DND-41 (cell line): ENCODE measurements at regions not wholly inside any gene's neighbourhood (a gene's known extent, or its start where the extent isn't known, plus 50 kb on each side); places are given as distances from the start of the nearest gene placed in this dataset.

ENCODE experiments used
- ATAC-seq: fragments of 200-7000 bp; cut with Tn5 transposase; 3 replicates; pipeline ENCODE4 v1.9.1; 2021; ENCODE audit warnings: low read depth; ENCODE audit not compliant: insufficient read depth
- DNase-seq: peaks from one replicate; pipeline ENCODE4 v3.0.0-alpha.2; 2020
- H2AFZ ChIP-seq: 2 replicates; pipeline ENCODE4 v1.6.0; 2012; ENCODE audit warnings: low read depth, low read length
- H3K27ac ChIP-seq: 2 replicates; pipeline ENCODE4 v1.5.1; 2012; ENCODE audit warnings: low read length, inconsistent platforms
- H3K27me3 ChIP-seq: fragments of 200-600 bp; sonication (generic); 2 replicates; pipeline ENCODE4 v1.6.0; 2012; ENCODE audit warnings: low read length, mild to moderate bottlenecking, inconsistent platforms; ENCODE audit not compliant: insufficient read depth, poor library complexity
- H3K36me3 ChIP-seq: 2 replicates; pipeline ENCODE4 v1.5.1; 2012; ENCODE audit warnings: low read length, inconsistent platforms; ENCODE audit not compliant: insufficient read depth
- H3K4me1 ChIP-seq: 2 replicates; pipeline ENCODE4 v1.5.1; 2012; ENCODE audit warnings: mild to moderate bottlenecking, low read length; ENCODE audit not compliant: insufficient read depth
- H3K4me2 ChIP-seq: 2 replicates; pipeline ENCODE4 v1.6.0; 2012; ENCODE audit warnings: mild to moderate bottlenecking, moderate library complexity, low read length, inconsistent platforms; ENCODE audit not compliant: insufficient read depth
- H3K4me3 ChIP-seq, 2 experiments: fragments of 200-600 bp in 1 of 2; shearing (Covaris generic) in 1 of 2; 2 replicates each; pipeline ENCODE4 v1.5.1; 2012 to 2016; ENCODE audit warnings: inconsistent platforms in 2 of 2, low read length in 2 of 2, mild to moderate bottlenecking in 2 of 2, low read depth in 1 of 2, moderate library complexity in 1 of 2
- H3K79me2 ChIP-seq: 2 replicates; pipeline ENCODE4 v1.6.0; 2012; ENCODE audit warnings: low read length, inconsistent platforms; ENCODE audit not compliant: insufficient read depth
- H3K9ac ChIP-seq: 2 replicates; pipeline ENCODE4 v1.6.0; 2012; ENCODE audit warnings: low read depth, mild to moderate bottlenecking, inconsistent platforms, low read length, moderate library complexity
- H3K9me3 ChIP-seq: 2 replicates; pipeline ENCODE4 v1.5.1; 2012; ENCODE audit warnings: low read length, moderate library complexity, mild to moderate bottlenecking, inconsistent platforms; ENCODE audit not compliant: insufficient read depth, severe bottlenecking
- H4K20me1 ChIP-seq: 2 replicates; pipeline ENCODE4 v1.6.0; 2012; ENCODE audit warnings: low read length; ENCODE audit not compliant: insufficient read depth
- EZH2 ChIP-seq: IDR thresholded peaks from 3 replicates; pipeline ENCODE4 v1.6.1; 2012; ENCODE audit warnings: borderline replicate concordance, low read depth, mild to moderate bottlenecking, moderate library complexity, low read length, inconsistent platforms; ENCODE audit not compliant: severe bottlenecking
- TF ChIP-seq, protein P1 (sequence below): IDR thresholded peaks from 2 replicates; pipeline ENCODE4 v1.5.1; 2012; ENCODE audit warnings: borderline replicate concordance, low read length, moderate library complexity, mild to moderate bottlenecking; ENCODE audit not compliant: poor library complexity, severe bottlenecking; ENCODE audit errors: extremely low read depth

GRCh38 chr11:39220069-39220468, 2239.4 kb downstream of the LRRC4C start:
- DNase-seq, result no peak
- no peak for ATAC-seq
- H3K4me2 ChIP-seq, result no peak overlapping the region
- no peaks in the 10 kb centered on the region for H3K27me3 ChIP-seq
- no peaks in the 10 kb centered on the region for H3K36me3 ChIP-seq
- H4K20me1 ChIP-seq, result no peaks in the 10 kb centered on the region
- no peaks in the 10 kb centered on the region for H3K79me2 ChIP-seq
- H2AFZ ChIP-seq, result no peak overlapping the region
- H3K9ac ChIP-seq, result no peak overlapping the region
- H3K9me3 ChIP-seq, result no peaks in the 10 kb centered on the region
- no peaks in the 10 kb centered on the region for H3K4me1 ChIP-seq
- H3K27ac ChIP-seq, result no peak overlapping the region
- no peak for TF ChIP-seq EZH2
- TF ChIP-seq, protein P1, sequence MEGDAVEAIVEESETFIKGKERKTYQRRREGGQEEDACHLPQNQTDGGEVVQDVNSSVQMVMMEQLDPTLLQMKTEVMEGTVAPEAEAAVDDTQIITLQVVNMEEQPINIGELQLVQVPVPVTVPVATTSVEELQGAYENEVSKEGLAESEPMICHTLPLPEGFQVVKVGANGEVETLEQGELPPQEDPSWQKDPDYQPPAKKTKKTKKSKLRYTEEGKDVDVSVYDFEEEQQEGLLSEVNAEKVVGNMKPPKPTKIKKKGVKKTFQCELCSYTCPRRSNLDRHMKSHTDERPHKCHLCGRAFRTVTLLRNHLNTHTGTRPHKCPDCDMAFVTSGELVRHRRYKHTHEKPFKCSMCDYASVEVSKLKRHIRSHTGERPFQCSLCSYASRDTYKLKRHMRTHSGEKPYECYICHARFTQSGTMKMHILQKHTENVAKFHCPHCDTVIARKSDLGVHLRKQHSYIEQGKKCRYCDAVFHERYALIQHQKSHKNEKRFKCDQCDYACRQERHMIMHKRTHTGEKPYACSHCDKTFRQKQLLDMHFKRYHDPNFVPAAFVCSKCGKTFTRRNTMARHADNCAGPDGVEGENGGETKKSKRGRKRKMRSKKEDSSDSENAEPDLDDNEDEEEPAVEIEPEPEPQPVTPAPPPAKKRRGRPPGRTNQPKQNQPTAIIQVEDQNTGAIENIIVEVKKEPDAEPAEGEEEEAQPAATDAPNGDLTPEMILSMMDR, result no peak
- no peak overlapping the region for H3K4me3 ChIP-seq

DNA sequence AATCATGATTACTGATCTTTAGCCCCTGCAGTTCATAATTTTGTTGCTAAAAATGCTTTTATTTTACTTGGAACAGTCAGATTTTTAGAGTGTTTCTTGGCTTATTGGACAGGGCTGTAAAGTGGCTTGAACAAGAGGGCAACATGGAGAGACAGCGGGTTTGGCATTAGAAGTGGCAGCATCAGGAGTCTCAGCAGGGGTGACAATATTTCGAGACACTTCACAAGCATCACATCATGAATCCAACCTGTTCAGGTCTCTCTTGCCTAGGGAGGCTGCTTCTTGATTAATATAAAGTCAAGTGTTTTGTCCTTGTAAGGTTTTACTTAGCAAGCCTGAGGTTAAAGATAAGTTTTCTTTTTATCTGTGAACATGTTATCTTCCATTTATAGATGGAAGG, 2249.5 kb downstream of the LRRC4C start:
- Histone ChIP-seq H3K4me2 (no peak overlapping the region), H2AFZ (no peak overlapping the region)

DNA sequence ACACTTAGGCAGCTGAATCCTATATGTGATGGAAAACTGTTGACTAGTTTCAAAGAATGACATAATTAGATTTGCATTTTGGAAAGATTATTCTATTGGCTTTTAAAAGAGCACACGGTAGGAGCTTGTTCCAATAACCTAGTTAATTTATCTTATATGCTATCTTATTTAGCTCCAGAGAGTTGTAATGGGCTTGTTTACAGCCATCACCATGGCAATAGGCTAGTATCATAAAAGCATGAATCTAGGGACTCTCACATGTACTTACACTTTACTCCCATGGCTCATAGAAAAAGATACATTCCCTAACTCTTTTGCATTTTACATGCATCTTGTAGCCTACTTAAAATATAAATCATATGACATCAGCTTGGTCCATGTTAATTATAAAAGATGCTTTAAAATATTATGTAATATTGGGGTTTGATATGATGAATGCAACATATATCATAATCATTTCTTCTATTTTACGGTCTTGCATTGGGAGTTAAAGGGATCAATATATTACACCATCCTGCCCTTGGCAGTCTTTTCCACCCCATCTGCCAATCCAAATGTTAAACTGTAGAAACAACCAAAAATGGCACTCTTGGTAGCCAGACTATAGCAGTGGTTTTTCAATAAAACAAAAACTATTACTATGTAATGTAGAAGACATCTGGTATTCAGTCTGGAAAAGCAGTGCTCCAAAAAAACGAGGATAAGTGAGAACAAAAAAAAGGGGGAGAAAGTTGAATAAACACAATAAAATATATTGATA, 2254.0 kb downstream of the LRRC4C start:
- Histone ChIP-seq H3K4me1 (no peaks in the 10 kb centered on the region), H3K27ac (no peak overlapping the region), H2AFZ (no peak overlapping the region), H3K9ac (no peak overlapping the region), H4K20me1 (no peaks in the 10 kb centered on the region), H3K27me3 (no peaks in the 10 kb centered on the region), H3K79me2 (no peaks in the 10 kb centered on the region), H3K4me2 (no peak overlapping the region), H3K36me3 (no peaks in the 10 kb centered on the region), H3K9me3 (no peaks in the 10 kb centered on the region), H3K4me3 (no peak overlapping the region)
- TF ChIP-seq, protein P1, result no peak
- no peak for TF ChIP-seq EZH2
- DNase-seq (no peak), ATAC-seq (no peak)

More for the DNA sequence above, 2249.5 kb downstream of the LRRC4C start:
- Histone ChIP-seq H3K79me2 (no peaks in the 10 kb centered on the region), H3K27me3 (no peaks in the 10 kb centered on the region), H3K9me3 (no peaks in the 10 kb centered on the region), H3K4me3 (no peak overlapping the region), H3K9ac (no peak overlapping the region), H4K20me1 (no peaks in the 10 kb centered on the region), H3K4me1 (no peaks in the 10 kb centered on the region), H3K36me3 (no peaks in the 10 kb centered on the region), H3K27ac (no peak overlapping the region)
- no peak for DNase-seq
- ATAC-seq, result no peak
- TF ChIP-seq, protein P1, result no peak
- no peak for TF ChIP-seq EZH2

DNA sequence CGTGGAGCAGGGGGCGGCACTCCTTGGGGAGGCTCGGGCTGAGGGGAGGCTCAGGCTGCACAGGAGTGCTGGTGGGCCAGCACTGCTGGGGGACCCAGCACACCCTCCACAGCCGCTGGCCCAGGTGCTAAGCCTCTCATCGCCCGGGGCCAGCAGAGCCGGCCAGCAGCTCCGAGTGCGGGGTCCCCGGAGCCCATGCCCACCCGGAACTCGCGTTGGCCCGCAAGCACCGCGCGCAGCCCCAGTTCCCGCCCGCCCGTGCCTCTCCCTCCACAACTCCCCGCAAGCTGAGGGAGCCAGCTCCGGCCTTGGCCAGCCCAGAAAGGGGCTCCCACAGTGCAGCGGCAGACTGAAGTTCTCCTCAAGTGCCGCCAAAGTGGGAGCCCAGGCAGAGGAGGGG, 2266.8 kb downstream of the LRRC4C start:
- DNase-seq, result no peak
- TF ChIP-seq, protein P1, result no peak
- no peaks in the 10 kb centered on the region for H3K27me3 ChIP-seq
- no peak overlapping the region for H2AFZ ChIP-seq
- no peak overlapping the region for H3K9ac ChIP-seq
- H3K4me2 ChIP-seq, result no peak overlapping the region
- H3K36me3 ChIP-seq, result no peaks in the 10 kb centered on the region
- no peak overlapping the region for H3K27ac ChIP-seq
- H4K20me1 ChIP-seq, result no peaks in the 10 kb centered on the region
- no peak overlapping the region for H3K4me3 ChIP-seq
- H3K9me3 ChIP-seq, result no peaks in the 10 kb centered on the region
- no peaks in the 10 kb centered on the region for H3K4me1 ChIP-seq
- ATAC-seq, result no peak
- H3K79me2 ChIP-seq, result no peaks in the 10 kb centered on the region
